ENCODE measurements at regions not wholly inside any gene's neighbourhood (a gene's known extent, or its start where the extent isn't known, plus 50 kb on each side); places are given as distances from the start of the nearest gene placed in this dataset.

DNA sequence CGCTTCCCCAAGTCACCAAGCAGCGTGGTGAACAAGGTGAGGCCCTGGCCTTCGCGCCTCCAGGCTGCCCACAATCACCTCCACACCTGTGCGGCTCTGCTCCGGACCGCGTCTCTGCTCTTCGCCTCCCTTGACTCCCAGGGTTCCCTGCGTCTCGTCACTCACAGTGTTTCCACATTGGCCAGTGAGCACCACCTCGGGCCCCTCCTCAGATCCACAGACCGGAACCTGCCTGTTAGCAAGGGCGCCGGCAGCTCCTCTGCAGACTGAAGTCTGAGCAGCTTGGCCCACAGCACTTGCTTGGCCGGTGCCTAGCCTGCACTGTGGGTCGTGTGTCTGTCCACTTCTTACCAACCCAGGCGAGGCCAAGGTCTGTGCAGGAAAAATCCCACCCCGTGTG, 155.3 kb upstream of the ALKAL2 start:
- Histone ChIP-seq H3K27me3 (peaks cover 5% of the 10 kb centered on the region), H3K36me3 (no peaks in the 10 kb centered on the region), H3K4me3 (no peak overlapping the region), H3K4me1 (peaks cover 9% of the 10 kb centered on the region), H3K9me3 (no peaks in the 10 kb centered on the region), H3K27ac (no peak overlapping the region)
- intact Hi-C loops (cut with DNase I) = no loop called here
- no peak for DNase-seq
- TF ChIP-seq, protein P1, sequence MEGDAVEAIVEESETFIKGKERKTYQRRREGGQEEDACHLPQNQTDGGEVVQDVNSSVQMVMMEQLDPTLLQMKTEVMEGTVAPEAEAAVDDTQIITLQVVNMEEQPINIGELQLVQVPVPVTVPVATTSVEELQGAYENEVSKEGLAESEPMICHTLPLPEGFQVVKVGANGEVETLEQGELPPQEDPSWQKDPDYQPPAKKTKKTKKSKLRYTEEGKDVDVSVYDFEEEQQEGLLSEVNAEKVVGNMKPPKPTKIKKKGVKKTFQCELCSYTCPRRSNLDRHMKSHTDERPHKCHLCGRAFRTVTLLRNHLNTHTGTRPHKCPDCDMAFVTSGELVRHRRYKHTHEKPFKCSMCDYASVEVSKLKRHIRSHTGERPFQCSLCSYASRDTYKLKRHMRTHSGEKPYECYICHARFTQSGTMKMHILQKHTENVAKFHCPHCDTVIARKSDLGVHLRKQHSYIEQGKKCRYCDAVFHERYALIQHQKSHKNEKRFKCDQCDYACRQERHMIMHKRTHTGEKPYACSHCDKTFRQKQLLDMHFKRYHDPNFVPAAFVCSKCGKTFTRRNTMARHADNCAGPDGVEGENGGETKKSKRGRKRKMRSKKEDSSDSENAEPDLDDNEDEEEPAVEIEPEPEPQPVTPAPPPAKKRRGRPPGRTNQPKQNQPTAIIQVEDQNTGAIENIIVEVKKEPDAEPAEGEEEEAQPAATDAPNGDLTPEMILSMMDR (IDR thresholded peaks at IDR 0.05) = no peak
- ATAC-seq = no peak

DNA sequence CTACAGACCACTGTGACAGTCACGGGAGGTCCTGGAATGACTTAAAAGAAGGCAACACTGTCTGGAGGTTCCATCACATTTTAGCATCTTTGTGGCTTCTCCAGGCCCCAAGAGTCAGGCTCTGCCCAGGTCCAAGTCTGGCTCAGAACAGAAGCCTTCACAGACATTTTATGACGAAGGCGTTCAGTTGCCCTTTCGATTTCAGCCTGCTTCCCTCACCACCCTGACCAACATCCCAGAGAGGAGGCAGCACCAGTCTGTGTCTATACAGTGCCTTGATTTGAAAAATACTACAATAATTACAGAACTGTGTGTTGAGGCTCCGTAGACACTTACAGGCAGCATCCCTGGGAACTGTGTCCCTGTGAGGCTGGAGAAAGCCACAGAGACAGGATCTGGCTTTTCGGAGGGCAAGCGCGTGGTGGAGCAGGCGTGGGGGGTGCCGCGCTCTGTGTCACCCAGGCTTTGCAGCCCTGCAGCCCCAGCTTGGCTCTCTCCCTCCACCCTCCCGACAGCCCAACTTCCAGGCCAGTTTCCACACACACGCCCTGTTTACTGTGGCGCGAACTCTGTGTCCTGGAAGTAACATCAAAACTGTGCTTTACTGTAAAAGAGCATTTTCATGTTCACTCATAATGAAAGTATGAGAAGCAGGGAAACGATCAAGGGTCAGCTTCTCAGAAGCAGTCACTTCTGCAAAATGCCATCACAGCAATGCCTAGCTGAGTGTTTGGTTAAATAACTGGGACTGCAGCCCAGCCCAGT, 153.5 kb upstream of the ALKAL2 start:
- DNase-seq (no peak), ATAC-seq (peak; percentile 56)
- H3K4me3 ChIP-seq = no peak overlapping the region
- H3K9me3 ChIP-seq = no peaks in the 10 kb centered on the region
- H3K4me1 ChIP-seq = peaks cover 16% of the 10 kb centered on the region
- intact Hi-C loops (cut with DNase I) = no loop called here
- H3K27me3 ChIP-seq = no peaks in the 10 kb centered on the region
- TF ChIP-seq, protein P1 (IDR thresholded peaks at IDR 0.05) = no peak
- H3K36me3 ChIP-seq = no peaks in the 10 kb centered on the region
- peak overlapping the region; percentile 85 for H3K27ac ChIP-seq

GRCh38 chr2:440403-440740, 152.5 kb upstream of the ALKAL2 start:
- DNase-seq (no peak), ATAC-seq (no peak)
- TF ChIP-seq, protein P1 (IDR thresholded peaks at IDR 0.05) = no peak
- peaks cover 16% of the 10 kb centered on the region for H3K4me1 ChIP-seq
- H3K9me3 ChIP-seq = no peaks in the 10 kb centered on the region
- intact Hi-C loops (cut with DNase I) = no loop called here
- H3K27me3 ChIP-seq = no peaks in the 10 kb centered on the region
- H3K36me3 ChIP-seq = no peaks in the 10 kb centered on the region
- H3K27ac ChIP-seq = peak overlapping the region; percentile 85
- no peak overlapping the region for H3K4me3 ChIP-seq

- H3K27ac ChIP-seq = peak overlapping the region; percentile 75
- H3K27me3 ChIP-seq = no peaks in the 10 kb centered on the region
- no peak for DNase-seq
Observed at GRCh38 chr2:439556-440402, 151.9 kb upstream of the ALKAL2 start.

GRCh38 chr2:439077-439476, 151.2 kb upstream of the ALKAL2 start:
- Histone ChIP-seq H3K4me1 (peaks cover 16% of the 10 kb centered on the region), H3K27me3 (no peaks in the 10 kb centered on the region), H3K9me3 (no peaks in the 10 kb centered on the region), H3K27ac (peak overlapping the region; percentile 75), H3K36me3 (no peaks in the 10 kb centered on the region), H3K4me3 (no peak overlapping the region)
- intact Hi-C loops (cut with DNase I) = no loop called here
- DNase-seq (no peak), ATAC-seq (no peak)
- TF ChIP-seq, protein P1 (IDR thresholded peaks at IDR 0.05) = no peak

More at GRCh38 chr2:439556-440402, 151.9 kb upstream of the ALKAL2 start:
- Histone ChIP-seq H3K9me3 (no peaks in the 10 kb centered on the region), H3K4me3 (no peak overlapping the region), H3K36me3 (no peaks in the 10 kb centered on the region), H3K4me1 (peaks cover 16% of the 10 kb centered on the region)
- ATAC-seq = peak; percentile 58
- TF ChIP-seq, protein P1 (IDR thresholded peaks at IDR 0.05) = no peak
- intact Hi-C loops (cut with DNase I) = no loop called here

All from upper lobe of right lung (tissue), 1 donor.